DMS153 (cell line): ENCODE measurements at regions not wholly inside any gene's neighbourhood (a gene's known extent, or its start where the extent isn't known, plus 50 kb on each side); places are given as distances from the start of the nearest gene placed in this dataset.
"Not testable (repeated sequence)": the region's sequence is repeated elsewhere in the genome, so short reads cannot be mapped to it uniquely, and the experiment has no call there.

Experiments used
- DNase-seq: peaks from one replicate; lab custom pipeline; 2025; lab: John Stamatoyannopoulos, UW

DNA sequence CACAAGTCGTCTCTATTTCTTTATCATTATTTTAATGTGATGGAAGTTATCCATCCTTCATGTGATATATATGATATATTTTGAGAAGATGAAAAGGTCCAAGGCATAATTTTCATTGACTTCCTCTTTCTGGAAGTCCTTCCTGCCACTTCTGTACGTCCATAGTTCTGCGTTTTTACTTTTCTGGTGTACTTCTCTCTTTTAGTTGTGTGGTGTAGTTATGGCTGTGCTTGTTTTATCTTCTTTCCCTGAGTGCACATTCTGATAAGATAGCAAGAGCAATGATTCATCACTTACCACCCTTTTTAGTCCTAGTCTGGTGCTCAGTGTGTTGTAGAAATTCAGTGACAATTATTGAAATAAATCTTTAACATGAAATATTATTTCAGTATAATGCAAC lies 231.3 kb upstream of the FERD3L start:
- DNase-seq: no peak

DNA sequence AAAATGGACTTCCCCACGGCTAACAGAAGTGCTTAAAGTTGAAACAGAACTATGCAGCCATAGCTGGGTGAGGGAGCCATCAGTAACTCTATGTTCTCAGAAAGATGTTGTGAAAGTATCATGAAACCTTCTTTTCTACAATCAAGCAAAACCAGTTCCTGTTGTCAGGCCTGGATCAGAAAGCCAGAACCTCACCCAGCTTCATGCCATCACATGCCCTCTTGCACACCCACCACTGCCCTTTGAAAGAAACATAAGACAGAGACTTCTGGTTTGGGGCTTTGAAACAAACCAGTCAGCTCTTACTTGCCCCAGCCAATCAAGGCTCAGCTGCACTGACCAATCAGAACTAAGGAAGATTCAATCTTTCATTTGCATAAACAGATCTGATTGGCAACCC lies 230.8 kb upstream of the FERD3L start:
- DNase-seq: no peak

DNA sequence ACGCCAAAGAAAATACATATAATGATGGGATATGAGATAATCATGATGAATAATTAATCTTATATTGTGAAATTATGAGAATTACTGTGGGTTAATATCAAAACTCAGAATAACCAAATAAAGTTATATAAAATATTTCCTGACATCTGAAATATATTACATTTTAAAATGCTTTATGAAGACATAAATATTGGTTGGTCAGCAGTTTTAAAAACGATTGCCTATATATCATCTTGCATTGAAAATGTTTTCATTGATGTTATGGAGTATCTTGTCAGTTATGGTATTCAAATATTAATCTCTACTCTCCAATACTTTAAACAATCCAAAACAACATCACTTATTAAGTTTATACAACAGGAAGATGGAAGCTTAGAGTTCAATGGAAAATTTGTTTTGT lies 228.1 kb upstream of the FERD3L start:
- no peak for DNase-seq

GRCh38 chr7:19369806-19370205 lies 224.6 kb upstream of the FERD3L start:
- peak; percentile 14 for DNase-seq

- no peak for DNase-seq
Observed at GRCh38 chr7:19369182-19369581, 224.0 kb upstream of the FERD3L start.

GRCh38 chr7:19368491-19368925 lies 223.3 kb upstream of the FERD3L start:
- no peak for DNase-seq

DNA sequence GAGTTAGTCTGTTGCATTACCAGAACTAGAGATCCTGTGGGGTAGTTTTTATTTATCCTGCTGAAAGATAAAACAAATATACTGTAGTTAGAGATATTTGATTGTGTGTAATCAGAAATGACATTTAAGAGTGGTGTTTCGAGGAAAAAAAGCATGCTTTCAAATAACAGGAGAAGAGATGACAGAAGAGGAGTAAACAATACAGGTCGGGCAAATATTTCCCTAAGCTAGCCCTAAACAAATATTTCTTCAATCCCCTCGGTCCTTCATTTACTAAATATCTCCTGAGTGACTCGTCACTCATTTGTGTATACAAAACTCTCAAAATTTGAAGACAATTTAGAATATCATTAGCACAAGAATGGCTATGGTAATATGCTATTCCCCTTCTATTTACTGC lies 219.7 kb upstream of the FERD3L start:
- DNase-seq: no peak

DNA sequence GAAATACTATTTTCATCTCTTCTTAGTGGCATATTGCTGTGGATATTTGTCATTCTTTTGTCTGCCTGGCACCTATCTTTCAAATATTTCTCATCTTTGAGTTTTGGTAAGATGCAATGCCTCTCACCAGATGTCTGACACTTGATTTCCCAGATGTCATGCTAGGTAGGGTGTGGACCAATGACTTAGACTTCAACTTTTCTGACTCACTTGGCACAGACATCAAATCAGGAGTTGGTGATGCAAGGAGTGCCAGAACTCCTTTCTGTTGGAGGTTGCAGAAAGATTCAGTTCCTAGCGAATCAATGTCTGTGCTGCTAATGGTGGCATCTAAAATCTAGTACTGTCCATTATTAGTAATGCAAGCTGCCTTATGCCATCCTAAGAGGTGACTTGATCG lies 216.9 kb upstream of the FERD3L start:
- no peak for DNase-seq

DNA sequence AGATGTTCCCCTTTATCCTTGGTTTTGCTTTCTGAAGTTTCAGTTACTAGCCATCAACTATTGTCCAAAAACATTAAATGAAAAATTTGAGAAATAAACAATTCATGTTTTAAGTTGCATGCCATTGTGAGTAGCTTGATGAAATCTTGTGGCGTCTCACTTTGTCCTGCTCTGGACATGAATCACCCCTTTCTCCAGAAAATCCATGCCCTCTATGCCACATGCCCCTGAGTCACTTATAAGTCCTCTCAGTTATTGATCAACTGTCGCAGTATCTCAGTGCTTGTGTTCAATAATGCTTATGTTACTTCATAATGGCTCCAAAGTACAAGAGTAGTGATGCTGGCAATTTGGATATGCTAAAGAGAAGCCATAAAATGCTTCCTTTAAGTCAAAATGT lies 208.0 kb upstream of the FERD3L start:
- DNase-seq: no peak

DNA sequence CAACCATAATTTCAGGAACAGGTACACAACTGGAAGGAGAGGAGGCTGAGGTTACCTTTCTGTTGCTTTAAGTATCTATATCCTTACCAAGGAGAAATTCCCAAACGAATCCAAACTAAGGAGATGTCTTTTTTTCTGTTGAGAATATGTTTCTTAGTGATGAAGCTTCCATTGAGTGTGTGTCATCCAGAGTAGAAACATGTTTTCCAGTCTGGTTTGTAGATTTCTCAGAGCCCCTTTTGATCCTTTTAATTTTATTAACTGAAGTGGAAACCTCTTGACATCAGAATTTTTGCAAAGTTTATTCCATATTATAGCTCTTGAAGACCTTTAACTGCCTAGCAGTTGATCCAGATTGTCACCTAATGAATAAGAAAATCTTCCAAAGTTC lies 207.1 kb upstream of the FERD3L start:
- no peak for DNase-seq

GRCh38 chr7:19351341-19352304 lies 206.4 kb upstream of the FERD3L start:
- DNase-seq: no peak

- DNase-seq: no peak
Observed at GRCh38 chr7:19339512-19339911, 194.3 kb upstream of the FERD3L start.

GRCh38 chr7:19338512-19338911 lies 193.3 kb upstream of the FERD3L start:
- DNase-seq: not testable (repeated sequence)

GRCh38 chr7:19336836-19337383 lies 191.7 kb upstream of the FERD3L start:
- DNase-seq: no peak

DNA sequence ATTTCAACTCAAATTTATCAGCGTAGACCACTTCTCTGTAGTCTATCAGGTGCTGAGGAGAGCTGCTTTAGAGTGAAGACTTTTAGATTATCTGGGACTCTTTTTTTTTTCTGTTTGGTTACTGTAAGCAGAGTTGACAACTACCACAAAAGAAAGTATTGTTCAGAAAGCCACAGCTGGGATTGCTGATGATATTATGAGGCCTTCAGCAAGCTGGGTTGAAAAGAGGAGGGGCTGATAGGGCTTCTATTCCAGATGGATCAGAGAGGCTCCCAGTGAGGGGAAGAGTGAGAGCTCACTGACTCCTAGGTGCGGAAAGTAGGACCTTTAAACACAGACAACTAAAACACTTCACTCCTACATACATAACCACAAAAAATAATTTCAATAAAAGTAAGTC lies 188.5 kb upstream of the FERD3L start:
- DNase-seq: no peak

- no peak for DNase-seq
Observed at GRCh38 chr7:19327018-19327417, 181.8 kb upstream of the FERD3L start.

GRCh38 chr7:19322002-19322401 lies 176.8 kb upstream of the FERD3L start:
- DNase-seq: no peak

- DNase-seq: no peak
Observed at GRCh38 chr7:19318287-19318686, 173.1 kb upstream of the FERD3L start.

- DNase-seq: no peak
Observed at GRCh38 chr7:19317461-19317860, 172.2 kb upstream of the FERD3L start.

- DNase-seq: no peak
Observed at GRCh38 chr7:19312416-19312815, 167.2 kb upstream of the FERD3L start.

DNA sequence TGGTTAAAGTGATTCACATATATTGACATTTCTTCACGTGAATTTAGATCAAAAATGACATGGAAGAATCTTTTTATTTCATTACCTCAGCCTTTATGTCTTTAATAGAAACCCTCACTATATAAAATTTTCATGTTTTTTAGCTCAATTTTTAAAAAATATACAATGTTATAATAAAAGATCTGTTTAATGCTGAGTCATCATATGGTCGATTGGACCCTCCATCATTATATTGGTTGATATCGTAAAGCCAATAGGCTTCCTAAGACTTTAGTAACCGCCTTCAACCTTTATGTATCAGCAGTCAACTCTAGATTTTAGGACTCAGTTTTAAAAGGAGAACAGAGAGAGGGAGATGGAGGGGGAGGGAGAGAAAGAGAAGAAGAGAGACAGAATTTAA lies 162.3 kb upstream of the FERD3L start:
- no peak for DNase-seq

DNA sequence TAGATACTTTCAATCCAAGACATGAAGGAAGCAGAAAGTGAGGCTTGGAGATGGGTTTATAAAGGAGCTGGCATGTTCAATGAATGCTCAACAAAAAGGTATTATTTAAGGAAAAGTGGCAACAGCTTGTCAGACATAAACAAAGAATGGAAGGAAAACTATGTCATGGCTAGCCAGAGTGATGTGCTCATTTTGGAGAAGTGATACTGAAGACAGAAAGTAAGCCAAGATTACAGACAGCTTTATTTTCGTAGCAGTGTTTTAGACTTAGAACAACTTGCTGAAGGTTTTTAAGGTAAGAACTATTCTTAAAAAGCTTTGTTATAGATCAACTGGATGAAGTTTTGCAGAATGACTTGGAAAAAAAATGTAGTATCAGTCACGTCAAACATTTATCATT lies 160.5 kb upstream of the FERD3L start:
- no peak for DNase-seq

DNA sequence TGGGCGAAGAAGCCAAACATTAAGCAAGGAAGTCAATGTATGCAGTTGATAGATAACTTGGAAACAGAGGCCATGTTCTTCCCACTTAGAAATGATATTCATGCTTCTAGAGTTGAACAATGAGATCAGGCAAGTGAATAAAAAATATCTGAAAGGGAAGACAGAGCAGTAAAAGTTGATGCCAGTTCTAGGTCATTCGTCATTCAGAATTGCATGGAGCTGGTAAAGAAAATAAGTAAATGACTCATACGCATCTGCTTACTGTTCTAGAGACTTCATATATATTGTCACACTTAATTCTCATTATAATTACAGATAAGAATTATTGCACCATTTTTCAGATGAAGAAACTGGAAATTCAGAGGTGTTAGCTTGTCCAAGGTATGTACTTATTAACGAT lies 158.9 kb upstream of the FERD3L start:
- DNase-seq: no peak

GRCh38 chr7:19302731-19303130 lies 157.5 kb upstream of the FERD3L start:
- no peak for DNase-seq
